SK-N-SH (cell line): ENCODE measurements at regions not wholly inside any gene's neighbourhood (a gene's known extent, or its start where the extent isn't known, plus 50 kb on each side); places are given as distances from the start of the nearest gene placed in this dataset.

Experiments
- CTCF ChIA-PET: fragments of 300-600, 350-600 bp; formaldehyde crosslinking; extraction: SDS; loops from one replicate; lab custom pipeline; 2021; lab: Yijun Ruan, JAX
- POLR2A ChIA-PET: fragments of 350-600 bp; sonication (Branson Sonifier 250); formaldehyde crosslinking; extraction: SDS; loops from one replicate; lab custom pipeline; 2020; ENCODE audit warnings: antibody characterized with exemption, inconsistent platforms; lab: Yijun Ruan, JAX
- DNase-seq: peaks from one replicate; pipeline ENCODE4 v3.0.0; 2012
- H2AFZ ChIP-seq: fragments of 200-600 bp; sonication (generic); 2 replicates; pipeline ENCODE4 v1.8.1; 2016; ENCODE audit warnings: antibody characterized with exemption, mild to moderate bottlenecking, low read depth
- H3F3A ChIP-seq: fragments of 200-600 bp; sonication (generic); replicated peaks from 2 replicates; pipeline ENCODE3; 2016; ENCODE audit warnings: antibody characterized with exemption, mild to moderate bottlenecking; ENCODE audit not compliant: insufficient read depth
- H3K27ac ChIP-seq, 2 experiments: fragments of 200-500 bp in 1 of 2; fragments of 200-600 bp in 1 of 2; sonication (Bioruptor generic) in 1 of 2; sonication (generic), shearing (Covaris generic) in 1 of 2; 2 replicates each; pipeline versions ENCODE4 v1.5.1 to v1.6.1; 2014 to 2016; ENCODE audit warnings: low read depth in 2 of 2, inconsistent platforms in 1 of 2, low read length in 1 of 2, mild to moderate bottlenecking in 1 of 2, mixed read lengths in 1 of 2
- H3K27me3 ChIP-seq: fragments of 200-600 bp; sonication (generic), shearing (Covaris generic); 2 replicates; pipeline ENCODE4 v1.6.1; 2016; ENCODE audit warnings: mixed run types; ENCODE audit not compliant: insufficient read depth
- H3K36me3 ChIP-seq, 2 experiments: fragments of 200-500 bp in 1 of 2; fragments of 200-600 bp in 1 of 2; sonication (Bioruptor generic) in 1 of 2; sonication (generic) in 1 of 2; replicated peaks in 1 of 2; 2 replicates each; pipeline versions ENCODE3 to v1.5.1; 2014 to 2016; ENCODE audit warnings: low read length in 1 of 2, mild to moderate bottlenecking in 1 of 2; ENCODE audit not compliant: insufficient read depth in 2 of 2, control insufficient read depth in 1 of 2
- H3K4me1 ChIP-seq, 2 experiments: fragments of 200-500 bp in 1 of 2; fragments of 200-600 bp in 1 of 2; sonication (Bioruptor generic) in 1 of 2; sonication (generic), shearing (Covaris generic) in 1 of 2; 2 replicates each; pipeline versions ENCODE4 v1.5.1 to v1.6.1; 2014 to 2016; ENCODE audit warnings: low read depth in 1 of 2, low read length in 1 of 2, mixed run types in 1 of 2; ENCODE audit not compliant: insufficient read depth in 2 of 2, control insufficient read depth in 1 of 2
- H3K4me2 ChIP-seq: fragments of 200-600 bp; sonication (generic), shearing (Covaris generic); 2 replicates; pipeline ENCODE4 v1.6.1; 2017; ENCODE audit warnings: mixed run types
- H3K4me3 ChIP-seq, 2 experiments: fragments of 200-500 bp in 1 of 2; fragments of 200-600 bp in 1 of 2; sonication (Bioruptor generic) in 1 of 2; sonication (generic), shearing (Covaris generic) in 1 of 2; 2 replicates each; pipeline versions ENCODE4 v1.5.1 to v1.8.1; 2014 to 2016; ENCODE audit warnings: low read depth in 2 of 2, inconsistent platforms in 1 of 2, low read length in 1 of 2, mild to moderate bottlenecking in 1 of 2, mixed read lengths in 1 of 2, moderate library complexity in 1 of 2
- H3K79me2 ChIP-seq: fragments of 200-600 bp; sonication (generic); 2 replicates; pipeline ENCODE4 v1.8.1; 2017; ENCODE audit warnings: mild to moderate bottlenecking; ENCODE audit not compliant: insufficient read depth
- H3K9ac ChIP-seq: fragments of 200-600 bp; sonication (generic); 2 replicates; pipeline ENCODE4 v1.6.1; 2017; ENCODE audit warnings: mixed run types
- H3K9me2 ChIP-seq: fragments of 200-600 bp; sonication (generic); 2 replicates; pipeline ENCODE4 v1.6.1; 2017; ENCODE audit warnings: mixed run types
- H3K9me3 ChIP-seq: fragments of 200-600 bp; sonication (generic); 2 replicates; pipeline ENCODE4 v1.6.1; 2017; ENCODE audit warnings: mixed run types, mild to moderate bottlenecking, moderate library complexity
- H4K20me1 ChIP-seq: fragments of 200-600 bp; sonication (generic); 2 replicates; pipeline ENCODE4 v1.6.1; 2017; ENCODE audit warnings: mild to moderate bottlenecking, mixed run types; ENCODE audit not compliant: insufficient read depth
- CHD2 ChIP-seq: fragments of 150-350 bp; IDR thresholded peaks from 2 replicates; pipeline ENCODE4 v1.6.1; 2018; ENCODE audit warnings: low read length; ENCODE audit not compliant: partially characterized antibody
- ELF1 ChIP-seq: IDR thresholded peaks from 2 replicates; pipeline ENCODE4 v1.4.0; 2012
- EZH2phosphoT487 ChIP-seq: fragments of 200-600 bp; sonication (generic); IDR thresholded peaks from 2 replicates; pipeline ENCODE4 v1.6.1; 2017; ENCODE audit warnings: low read depth, mixed run types, mild to moderate bottlenecking, antibody characterized with exemption, moderate library complexity, borderline replicate concordance
- FOSL2 ChIP-seq: IDR thresholded peaks from 2 replicates; pipeline ENCODE4 v1.4.0; 2012; ENCODE audit warnings: low read depth, mild to moderate bottlenecking, moderate library complexity, borderline replicate concordance
- FOXM1 ChIP-seq: IDR thresholded peaks from 2 replicates; pipeline ENCODE4 v1.4.0; 2012; ENCODE audit warnings: low read depth, mild to moderate bottlenecking
- GABPA ChIP-seq: IDR thresholded peaks from 2 replicates; pipeline ENCODE4 v1.4.0; 2012; ENCODE audit warnings: low read depth, mild to moderate bottlenecking
- JUND ChIP-seq: IDR thresholded peaks from 2 replicates; pipeline ENCODE4 v1.4.0; 2012
- MEF2A ChIP-seq: IDR thresholded peaks from 2 replicates; pipeline ENCODE4 v1.4.0; 2012; ENCODE audit warnings: low read depth, borderline replicate concordance
- NFIC ChIP-seq: IDR thresholded peaks from 2 replicates; pipeline ENCODE4 v1.4.0; 2012; ENCODE audit warnings: borderline replicate concordance
- POLR2AphosphoS5 ChIP-seq: IDR thresholded peaks from 2 replicates; pipeline ENCODE4 v1.6.1; 2012; ENCODE audit warnings: low read depth, low read length
- RAD21 ChIP-seq: IDR thresholded peaks from 2 replicates; pipeline ENCODE4 v1.6.1; 2012; ENCODE audit warnings: mild to moderate bottlenecking, low read length
- RFX5 ChIP-seq: IDR thresholded peaks from 2 replicates; pipeline ENCODE4 v1.6.1; 2012; ENCODE audit warnings: mild to moderate bottlenecking, improper control_type of control experiment, low read length
- SIN3A ChIP-seq: IDR thresholded peaks from 2 replicates; pipeline ENCODE4 v1.6.1; 2012; ENCODE audit warnings: low read depth, mild to moderate bottlenecking, low read length, moderate library complexity, borderline replicate concordance
- SMC3 ChIP-seq: IDR thresholded peaks from 2 replicates; pipeline ENCODE4 v1.6.1; 2012; ENCODE audit warnings: low read depth, low read length, improper control_type of control experiment
- TAF1 ChIP-seq: IDR thresholded peaks from 2 replicates; pipeline ENCODE4 v1.6.1; 2012; ENCODE audit warnings: low read depth, mild to moderate bottlenecking, low read length, moderate library complexity, borderline replicate concordance
- TEAD4 ChIP-seq: IDR thresholded peaks from 2 replicates; pipeline ENCODE4 v1.4.0; 2012; ENCODE audit warnings: mild to moderate bottlenecking, borderline replicate concordance; ENCODE audit not compliant: insufficient read depth
- YY1 ChIP-seq: IDR thresholded peaks from 2 replicates; pipeline ENCODE4 v1.4.0; 2012; ENCODE audit warnings: low read depth, mild to moderate bottlenecking
- WGBS: methylation state at CpG from one replicate; pipeline ENCODE4 v1.1.6; 2017; ENCODE audit warnings: low lambda C conversion rate; 5-methylcytosine and 5-hydroxymethylcytosine counted together
- TF ChIP-seq, protein P1 (sequence below): fragments of 150-350 bp; IDR thresholded peaks from 2 replicates; pipeline ENCODE4 v1.6.1; 2016; ENCODE audit warnings: mild to moderate bottlenecking, low read depth, low read length
- TF ChIP-seq, protein P2 (sequence below): fragments of 200-600 bp; sonication (generic); IDR thresholded peaks from 2 replicates; pipeline ENCODE4 v1.6.1; 2017; ENCODE audit warnings: antibody characterized with exemption, mild to moderate bottlenecking, moderate library complexity

DNA sequence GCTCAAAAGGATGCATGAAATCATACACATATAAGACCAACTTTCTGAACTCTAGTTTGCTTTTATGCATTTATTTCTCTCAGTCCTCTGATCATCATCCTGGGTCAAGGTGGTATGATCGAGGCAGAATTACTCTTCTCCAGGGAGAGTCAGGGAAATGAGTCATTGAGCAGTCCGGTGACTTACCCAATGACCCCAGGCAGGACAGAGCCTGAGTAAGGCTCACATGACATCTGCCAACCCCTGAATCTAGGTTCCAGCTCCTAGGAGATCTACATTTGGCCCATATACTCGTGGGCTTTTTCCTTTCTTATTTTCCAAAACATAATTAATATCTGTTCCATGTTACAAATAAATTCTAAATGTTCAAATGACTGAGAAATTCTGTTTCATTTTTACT, 502.3 kb downstream of the FOXO1 start (continued):
- TF ChIP-seq NFIC: no peak
- TF ChIP-seq, protein P1, sequence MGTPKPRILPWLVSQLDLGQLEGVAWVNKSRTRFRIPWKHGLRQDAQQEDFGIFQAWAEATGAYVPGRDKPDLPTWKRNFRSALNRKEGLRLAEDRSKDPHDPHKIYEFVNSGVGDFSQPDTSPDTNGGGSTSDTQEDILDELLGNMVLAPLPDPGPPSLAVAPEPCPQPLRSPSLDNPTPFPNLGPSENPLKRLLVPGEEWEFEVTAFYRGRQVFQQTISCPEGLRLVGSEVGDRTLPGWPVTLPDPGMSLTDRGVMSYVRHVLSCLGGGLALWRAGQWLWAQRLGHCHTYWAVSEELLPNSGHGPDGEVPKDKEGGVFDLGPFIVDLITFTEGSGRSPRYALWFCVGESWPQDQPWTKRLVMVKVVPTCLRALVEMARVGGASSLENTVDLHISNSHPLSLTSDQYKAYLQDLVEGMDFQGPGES: no peak
- TF ChIP-seq GABPA: no peak
- TF ChIP-seq SIN3A: no peak
- TF ChIP-seq FOSL2: no peak
- TF ChIP-seq MEF2A: no peak
- TF ChIP-seq, protein P2, sequence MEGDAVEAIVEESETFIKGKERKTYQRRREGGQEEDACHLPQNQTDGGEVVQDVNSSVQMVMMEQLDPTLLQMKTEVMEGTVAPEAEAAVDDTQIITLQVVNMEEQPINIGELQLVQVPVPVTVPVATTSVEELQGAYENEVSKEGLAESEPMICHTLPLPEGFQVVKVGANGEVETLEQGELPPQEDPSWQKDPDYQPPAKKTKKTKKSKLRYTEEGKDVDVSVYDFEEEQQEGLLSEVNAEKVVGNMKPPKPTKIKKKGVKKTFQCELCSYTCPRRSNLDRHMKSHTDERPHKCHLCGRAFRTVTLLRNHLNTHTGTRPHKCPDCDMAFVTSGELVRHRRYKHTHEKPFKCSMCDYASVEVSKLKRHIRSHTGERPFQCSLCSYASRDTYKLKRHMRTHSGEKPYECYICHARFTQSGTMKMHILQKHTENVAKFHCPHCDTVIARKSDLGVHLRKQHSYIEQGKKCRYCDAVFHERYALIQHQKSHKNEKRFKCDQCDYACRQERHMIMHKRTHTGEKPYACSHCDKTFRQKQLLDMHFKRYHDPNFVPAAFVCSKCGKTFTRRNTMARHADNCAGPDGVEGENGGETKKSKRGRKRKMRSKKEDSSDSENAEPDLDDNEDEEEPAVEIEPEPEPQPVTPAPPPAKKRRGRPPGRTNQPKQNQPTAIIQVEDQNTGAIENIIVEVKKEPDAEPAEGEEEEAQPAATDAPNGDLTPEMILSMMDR: no peak
- TF ChIP-seq, all 33 proteins: peak for 0

DNA sequence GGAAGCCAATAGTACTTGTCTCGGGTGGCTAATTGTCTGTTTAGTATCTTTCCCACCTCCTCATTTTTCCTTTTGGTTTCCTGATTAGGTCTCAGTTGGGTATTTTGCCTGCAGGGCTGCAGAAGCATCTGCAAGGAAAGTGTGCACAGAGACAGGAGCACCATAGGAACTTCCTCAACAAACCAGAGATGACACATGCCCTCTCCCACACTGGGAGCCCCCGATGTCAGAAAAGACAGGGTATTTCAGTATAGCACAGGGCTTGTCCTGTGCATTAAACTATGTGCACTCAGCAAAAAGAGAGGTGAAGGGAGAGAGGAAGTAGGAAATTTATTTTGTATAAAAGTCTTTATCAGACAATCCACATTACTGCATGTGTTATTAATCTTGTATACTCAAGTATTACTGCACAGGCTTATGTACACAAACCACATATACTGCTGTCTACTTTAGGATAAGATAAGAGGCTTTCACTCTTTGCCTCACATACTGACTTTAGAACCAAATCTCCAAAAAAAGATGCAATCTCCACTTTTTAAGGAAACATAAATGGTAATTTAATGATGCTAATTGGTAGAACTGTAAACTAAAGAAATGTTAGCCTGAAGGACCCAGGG, 501.0 kb downstream of the FOXO1 start:
- WGBS: 49% methylated on average over 2 of the region's 2 CpGs

DNA sequence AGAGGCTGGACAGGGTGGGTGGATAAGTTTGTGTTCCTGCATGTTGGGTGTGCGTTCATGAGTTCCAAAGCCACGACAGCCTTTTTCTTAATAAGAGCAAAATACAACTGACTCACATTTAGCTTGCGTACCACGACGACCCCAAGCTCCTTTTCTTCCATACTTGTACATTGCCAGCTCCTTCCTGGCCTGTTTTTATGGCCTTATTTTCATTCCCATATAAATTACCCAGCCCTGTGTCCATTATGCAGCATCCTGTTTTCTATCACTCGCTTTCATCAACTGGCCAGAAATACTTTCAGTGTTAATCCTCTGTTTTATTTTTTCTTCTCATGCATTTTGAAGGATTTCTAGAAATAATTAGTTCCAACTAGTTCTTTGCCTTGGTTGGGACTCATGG, 499.1 kb downstream of the FOXO1 start:
- H3K4me2 ChIP-seq: no peak overlapping the region
- H3K36me3 ChIP-seq: no peaks in the 10 kb centered on the region
- H3F3A ChIP-seq: no peaks in the 10 kb centered on the region
- CTCF ChIA-PET: no interaction called here
- no peak overlapping the region for H3K27ac ChIP-seq
- peaks cover 0 to 5% of the 10 kb centered on the region in 2 experiments; a peak in 2 of 4 replicates for H3K4me1 ChIP-seq
- no peak overlapping the region for H2AFZ ChIP-seq
- H3K4me3 ChIP-seq: no peak overlapping the region
- no peak overlapping the region for H3K9ac ChIP-seq
- H3K9me3 ChIP-seq: no peaks in the 10 kb centered on the region
- H3K9me2 ChIP-seq: no peaks in the 10 kb centered on the region
- no peaks in the 10 kb centered on the region for H3K79me2 ChIP-seq
- no peaks in the 10 kb centered on the region for H4K20me1 ChIP-seq
- POLR2A ChIA-PET: no interaction called here
- WGBS: 80% methylated on average over 6 of the region's 6 CpGs
- no peaks in the 10 kb centered on the region for H3K27me3 ChIP-seq
- TF ChIP-seq SMC3 (no peak), GABPA (no peak), RFX5 (no peak), ELF1 (no peak), JUND (no peak), FOSL2 (no peak), TAF1 (no peak), POLR2AphosphoS5 (no peak)
- TF ChIP-seq, protein P1: no peak
- DNase-seq: no peak

More for the DNA sequence above, 501.0 kb downstream of the FOXO1 start:
- H3K36me3 ChIP-seq: no peaks in the 10 kb centered on the region
- H3K79me2 ChIP-seq: no peaks in the 10 kb centered on the region
- no peak overlapping the region for H3K9ac ChIP-seq
- no peaks in the 10 kb centered on the region for H3F3A ChIP-seq
- no peak overlapping the region for H2AFZ ChIP-seq
- no peak overlapping the region for H3K27ac ChIP-seq
- no peaks in the 10 kb centered on the region for H3K9me3 ChIP-seq
- no peaks in the 10 kb centered on the region for H4K20me1 ChIP-seq
- H3K4me2 ChIP-seq: no peak overlapping the region
- peaks cover 0 to 5% of the 10 kb centered on the region in 2 experiments; a peak in 2 of 4 replicates for H3K4me1 ChIP-seq
- no peaks in the 10 kb centered on the region for H3K9me2 ChIP-seq
- no peaks in the 10 kb centered on the region for H3K27me3 ChIP-seq
- H3K4me3 ChIP-seq: no peak overlapping the region
- no peak for DNase-seq
- TF ChIP-seq GABPA (no peak), FOXM1 (no peak), EZH2phosphoT487 (no peak), POLR2AphosphoS5 (no peak), ELF1 (no peak), YY1 (no peak), RAD21 (no peak), TEAD4 (no peak), RFX5 (no peak), CHD2 (no peak)
- ChIA-PET CTCF (no interaction called here), POLR2A (no interaction called here)
